GM12892 (cell line): ENCODE measurements at regions not wholly inside any gene's neighbourhood (a gene's known extent, or its start where the extent isn't known, plus 50 kb on each side); places are given as distances from the start of the nearest gene placed in this dataset.

Experiments
- POLR2A ChIP-seq: IDR thresholded peaks from 2 replicates; pipeline ENCODE4 v1.6.1; 2011; ENCODE audit warnings: low read depth, low read length, control low read depth
- POLR2AphosphoS5 ChIP-seq: IDR thresholded peaks from 2 replicates; pipeline ENCODE4 v1.6.1; 2011; ENCODE audit warnings: low read depth, low read length, control low read depth

DNA sequence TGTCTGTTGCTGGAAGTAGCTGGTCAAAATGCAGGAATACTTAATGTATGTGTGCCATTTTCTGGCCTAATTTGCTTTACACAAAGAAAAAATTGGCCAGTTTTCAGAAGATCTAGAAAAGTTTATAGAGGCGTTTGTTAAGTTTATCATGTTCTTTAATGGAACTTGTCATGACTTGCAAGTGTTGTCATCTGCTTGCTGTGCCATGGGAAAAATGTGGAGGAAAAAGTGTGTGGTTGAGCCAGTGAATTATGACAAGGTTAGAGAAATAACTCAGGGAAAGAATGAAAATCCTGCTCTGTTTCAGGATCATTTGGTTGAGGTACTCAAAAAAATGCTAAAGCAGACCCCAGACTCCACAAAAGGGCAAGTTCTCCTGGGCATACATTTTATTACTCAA is 301.6 kb upstream of the CDH2 start:
- TF ChIP-seq POLR2A = no peak
- TF ChIP-seq POLR2AphosphoS5 = no peak
